ENCODE measurements at regions not wholly inside any gene's neighbourhood (a gene's known extent, or its start where the extent isn't known, plus 50 kb on each side); places are given as distances from the start of the nearest gene placed in this dataset.

GRCh38 chr14:98162856-98163805 lies 1108.9 kb downstream of the BCL11B start:
- no peak for TF ChIP-seq ZNF274 (IDR thresholded peaks at IDR 0.05; ENCODE audit: low read depth, low read length)
- no peak for TF ChIP-seq YY1 (IDR thresholded peaks at IDR 0.05; ENCODE audit: insufficient read depth, insufficient read length)
